ENCODE measurements at regions not wholly inside any gene's neighbourhood (a gene's known extent, or its start where the extent isn't known, plus 50 kb on each side); places are given as distances from the start of the nearest gene placed in this dataset.
A peak's percentile ranks its signal among the peaks of the same experiment; 100 is the strongest.
"Not testable (repeated sequence)": the region's sequence is repeated elsewhere in the genome, so short reads cannot be mapped to it uniquely, and the experiment has no call there.

DNA sequence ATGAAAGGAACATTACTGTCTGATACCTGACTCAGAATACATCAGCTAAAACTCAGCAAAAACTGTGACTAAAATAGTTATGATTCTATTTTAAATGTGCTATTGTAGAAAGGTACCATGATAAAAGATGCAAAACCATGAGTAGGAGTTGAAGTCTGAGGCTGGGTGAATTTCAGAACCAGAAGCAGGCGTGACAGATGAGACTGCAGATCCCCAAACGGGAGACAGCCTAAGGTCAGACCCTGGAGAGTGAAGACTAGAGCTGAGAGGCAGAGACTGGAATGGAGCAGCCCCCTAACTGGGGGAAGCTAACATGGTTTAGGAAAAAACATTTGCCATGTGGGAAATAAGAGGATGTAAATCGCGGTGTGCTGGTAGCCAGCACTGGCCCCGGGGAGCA, 275.8 kb downstream of the POM121L12 start:
- H3K9me3 ChIP-seq (ENCODE audit: control insufficient read depth, insufficient read depth, low read length), result no peaks in the 10 kb centered on the region
- H3K36me3 ChIP-seq (ENCODE audit: control insufficient read depth, insufficient read depth, low read length), result no peaks in the 10 kb centered on the region
- no peak overlapping the region for H3K27ac ChIP-seq (ENCODE audit: low read depth, low read length)
- no peaks in the 10 kb centered on the region; the same call in 1 of the 2 replicates for H3K4me1 ChIP-seq (ENCODE audit: control insufficient read depth, insufficient read depth, low read length)
- H3K27me3 ChIP-seq (ENCODE audit: control insufficient read depth, insufficient read depth, low read length), result no peaks in the 10 kb centered on the region
- no peak overlapping the region for H3K9ac ChIP-seq (ENCODE audit: low read depth, low read length)
- no peak overlapping the region for H3K4me3 ChIP-seq (ENCODE audit: low read depth, low read length)

DNA sequence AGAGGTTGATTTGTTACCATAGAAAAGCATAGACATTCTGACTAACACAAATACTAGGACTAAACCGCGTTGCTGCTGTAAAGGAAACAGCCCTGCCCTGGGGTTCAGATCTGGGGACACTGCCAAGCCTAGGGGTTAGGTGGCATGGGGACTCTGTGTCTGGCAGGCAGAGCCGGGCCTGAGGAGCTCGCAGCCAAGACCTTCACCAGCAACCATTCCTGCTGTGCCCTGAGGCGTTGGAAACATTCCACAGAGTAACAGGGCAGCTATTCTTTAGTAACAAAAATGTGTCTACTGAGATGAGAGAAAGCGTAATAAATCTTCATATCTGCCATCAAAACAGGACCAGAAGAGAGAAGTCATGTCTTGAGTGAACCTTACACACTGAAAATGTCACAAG, 280.5 kb downstream of the POM121L12 start:
- no peaks in the 10 kb centered on the region for H3K36me3 ChIP-seq (ENCODE audit: control insufficient read depth, insufficient read depth, low read length)

DNA sequence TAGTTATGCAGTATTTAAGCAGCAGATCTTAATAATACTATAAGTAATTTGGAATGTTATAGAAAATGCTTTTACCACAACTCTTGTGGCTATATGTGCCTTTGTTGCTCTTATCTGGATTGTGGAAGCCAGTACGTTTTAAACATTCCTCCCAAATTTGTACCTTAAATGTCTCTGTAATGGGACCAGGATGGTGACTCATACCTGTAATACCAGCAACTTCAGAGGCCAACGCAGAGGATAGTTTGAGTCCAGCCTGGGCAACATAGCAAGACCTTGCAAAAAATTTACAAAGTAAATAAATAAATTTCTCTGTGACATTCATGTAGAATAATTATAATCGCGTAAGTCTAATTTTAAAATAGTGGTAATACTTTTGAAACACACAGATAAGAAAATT, 283.1 kb downstream of the POM121L12 start:
- no peaks in the 10 kb centered on the region for H3K36me3 ChIP-seq (ENCODE audit: control insufficient read depth, insufficient read depth, low read length)
- no peak overlapping the region for H3K9ac ChIP-seq (ENCODE audit: low read depth, low read length)
- no peak overlapping the region for H3K27ac ChIP-seq (ENCODE audit: low read depth, low read length)
- no peaks in the 10 kb centered on the region for H3K27me3 ChIP-seq (ENCODE audit: control insufficient read depth, insufficient read depth, low read length)
- no peaks in the 10 kb centered on the region; the same call in 1 of the 2 replicates for H3K4me1 ChIP-seq (ENCODE audit: control insufficient read depth, insufficient read depth, low read length)
- H3K9me3 ChIP-seq (ENCODE audit: control insufficient read depth, insufficient read depth, low read length), result no peaks in the 10 kb centered on the region
- H3K4me3 ChIP-seq (ENCODE audit: low read depth, low read length), result no peak overlapping the region

More for the DNA sequence above, 280.5 kb downstream of the POM121L12 start:
- Histone ChIP-seq H3K4me3 (ENCODE audit: low read depth, low read length) (no peak overlapping the region), H3K27me3 (ENCODE audit: control insufficient read depth, insufficient read depth, low read length) (no peaks in the 10 kb centered on the region), H3K4me1 (ENCODE audit: control insufficient read depth, insufficient read depth, low read length) (no peaks in the 10 kb centered on the region; the same call in 1 of the 2 replicates), H3K9me3 (ENCODE audit: control insufficient read depth, insufficient read depth, low read length) (no peaks in the 10 kb centered on the region), H3K9ac (ENCODE audit: low read depth, low read length) (no peak overlapping the region), H3K27ac (ENCODE audit: low read depth, low read length) (no peak overlapping the region)

DNA sequence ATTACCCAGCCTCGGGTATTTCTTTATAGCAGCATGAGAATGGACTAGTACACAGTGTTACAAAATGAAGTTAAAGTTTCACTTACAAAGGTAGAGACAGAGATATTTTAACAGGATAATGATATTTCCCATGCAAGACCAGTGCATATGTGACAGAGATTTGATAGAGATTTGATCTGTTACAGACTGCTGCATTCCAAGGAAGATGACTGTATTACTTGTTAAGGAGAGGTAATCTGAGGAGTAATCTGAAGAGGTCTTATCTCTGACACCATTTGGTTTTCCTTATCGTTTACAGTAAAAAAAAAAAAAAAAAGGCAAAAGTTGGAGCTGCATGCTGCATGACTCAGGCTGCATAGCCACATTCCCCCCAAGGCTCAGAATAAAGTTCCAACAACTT, 289.6 kb downstream of the POM121L12 start:
- H3K4me1 ChIP-seq (ENCODE audit: control insufficient read depth, insufficient read depth, low read length), result peaks cover 23% of the 10 kb centered on the region
- H3K36me3 ChIP-seq (ENCODE audit: control insufficient read depth, insufficient read depth, low read length), result no peaks in the 10 kb centered on the region
- H3K27ac ChIP-seq (ENCODE audit: low read depth, low read length), result no peak overlapping the region
- no peak overlapping the region for H3K9ac ChIP-seq (ENCODE audit: low read depth, low read length)
- no peaks in the 10 kb centered on the region for H3K9me3 ChIP-seq (ENCODE audit: control insufficient read depth, insufficient read depth, low read length)
- H3K4me3 ChIP-seq (ENCODE audit: low read depth, low read length), result no peak overlapping the region
- H3K27me3 ChIP-seq (ENCODE audit: control insufficient read depth, insufficient read depth, low read length), result no peaks in the 10 kb centered on the region

DNA sequence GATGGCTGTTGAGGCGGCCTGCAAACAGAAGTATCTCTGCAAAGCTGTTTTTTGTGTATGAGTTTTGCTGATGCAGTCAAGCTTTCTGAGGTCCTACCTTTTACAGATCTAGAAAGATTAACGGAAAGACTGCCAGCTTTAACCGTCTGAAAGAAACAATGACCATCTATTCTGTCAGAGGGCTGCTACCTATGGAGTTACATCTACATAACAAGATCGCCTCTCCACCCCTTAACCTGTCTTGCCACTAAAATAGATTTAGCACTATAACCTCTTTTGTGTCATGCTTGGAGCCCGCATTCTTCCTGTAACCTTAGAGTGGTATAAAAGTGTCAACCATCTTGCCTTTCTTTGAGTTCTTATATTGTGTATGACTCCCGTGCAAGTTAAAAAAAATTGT, 291.2 kb downstream of the POM121L12 start:
- Histone ChIP-seq H3K9ac (ENCODE audit: low read depth, low read length) (no peak overlapping the region), H3K9me3 (ENCODE audit: control insufficient read depth, insufficient read depth, low read length) (no peaks in the 10 kb centered on the region), H3K27ac (ENCODE audit: low read depth, low read length) (peak overlapping the region; percentile 90), H3K4me1 (ENCODE audit: control insufficient read depth, insufficient read depth, low read length) (peaks cover 23% of the 10 kb centered on the region), H3K36me3 (ENCODE audit: control insufficient read depth, insufficient read depth, low read length) (no peaks in the 10 kb centered on the region), H3K27me3 (ENCODE audit: control insufficient read depth, insufficient read depth, low read length) (no peaks in the 10 kb centered on the region), H3K4me3 (ENCODE audit: low read depth, low read length) (peak overlapping the region; percentile 44)

DNA sequence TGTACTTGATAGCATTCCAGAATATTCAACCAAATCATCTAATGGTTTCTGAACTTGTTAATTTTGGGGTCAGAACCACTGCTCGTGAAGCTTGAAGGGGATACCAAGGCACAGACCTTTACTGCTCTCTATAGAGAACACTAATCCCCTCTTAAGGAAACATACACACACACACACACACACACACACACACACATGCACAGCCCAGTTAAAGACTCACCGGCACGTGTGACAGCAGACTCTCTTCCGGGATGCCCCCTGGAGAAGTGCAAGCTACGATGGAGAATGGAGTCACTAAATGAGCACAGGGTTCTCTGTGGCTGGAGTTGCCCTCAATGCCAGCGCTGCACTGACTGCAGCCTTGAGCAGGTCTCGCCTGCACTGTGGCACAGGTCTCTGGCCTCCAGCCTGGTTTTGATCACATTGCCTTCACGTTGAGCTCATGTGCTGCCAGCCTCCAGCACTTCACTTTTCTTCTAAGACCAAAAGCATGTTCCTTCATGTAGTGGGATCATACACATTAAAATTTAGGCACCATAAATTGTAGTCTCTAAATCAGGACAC, 300.8 kb downstream of the POM121L12 start:
- peaks cover 36% of the 10 kb centered on the region for H3K9me3 ChIP-seq (ENCODE audit: control insufficient read depth, insufficient read depth, low read length)
- no peak overlapping the region for H3K27ac ChIP-seq (ENCODE audit: low read depth, low read length)
- no peak overlapping the region for H3K4me3 ChIP-seq (ENCODE audit: low read depth, low read length)
- no peaks in the 10 kb centered on the region for H3K36me3 ChIP-seq (ENCODE audit: control insufficient read depth, insufficient read depth, low read length)
- H3K9ac ChIP-seq (ENCODE audit: low read depth, low read length), result no peak overlapping the region
- H3K4me1 ChIP-seq (ENCODE audit: control insufficient read depth, insufficient read depth, low read length), result no peaks in the 10 kb centered on the region
- no peaks in the 10 kb centered on the region for H3K27me3 ChIP-seq (ENCODE audit: control insufficient read depth, insufficient read depth, low read length)

DNA sequence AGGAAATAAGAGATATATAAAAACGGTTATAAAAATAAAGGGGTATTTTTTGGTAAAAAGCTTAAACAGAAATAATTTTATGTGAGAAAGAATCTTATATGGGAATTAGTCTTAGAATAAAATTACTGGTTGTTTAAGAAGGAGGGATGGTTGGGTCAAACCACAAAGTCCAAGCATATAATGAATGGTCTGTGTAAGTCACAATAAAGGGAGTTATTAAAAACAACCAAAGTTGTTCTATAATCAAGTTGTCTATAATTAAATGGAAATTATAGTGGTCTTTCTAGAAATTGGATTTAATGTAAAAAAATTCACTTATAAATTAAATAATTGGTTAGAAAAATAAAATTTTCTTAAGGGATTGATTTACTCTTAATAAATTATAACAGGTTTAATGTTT, 304.8 kb downstream of the POM121L12 start:
- no peak overlapping the region for H3K4me3 ChIP-seq (ENCODE audit: low read depth, low read length)
- H3K27me3 ChIP-seq (ENCODE audit: control insufficient read depth, insufficient read depth, low read length), result no peaks in the 10 kb centered on the region
- peaks cover 57% of the 10 kb centered on the region for H3K9me3 ChIP-seq (ENCODE audit: control insufficient read depth, insufficient read depth, low read length)
- H3K9ac ChIP-seq (ENCODE audit: low read depth, low read length), result no peak overlapping the region
- no peak overlapping the region for H3K27ac ChIP-seq (ENCODE audit: low read depth, low read length)
- no peaks in the 10 kb centered on the region for H3K36me3 ChIP-seq (ENCODE audit: control insufficient read depth, insufficient read depth, low read length)
- no peaks in the 10 kb centered on the region for H3K4me1 ChIP-seq (ENCODE audit: control insufficient read depth, insufficient read depth, low read length)

DNA sequence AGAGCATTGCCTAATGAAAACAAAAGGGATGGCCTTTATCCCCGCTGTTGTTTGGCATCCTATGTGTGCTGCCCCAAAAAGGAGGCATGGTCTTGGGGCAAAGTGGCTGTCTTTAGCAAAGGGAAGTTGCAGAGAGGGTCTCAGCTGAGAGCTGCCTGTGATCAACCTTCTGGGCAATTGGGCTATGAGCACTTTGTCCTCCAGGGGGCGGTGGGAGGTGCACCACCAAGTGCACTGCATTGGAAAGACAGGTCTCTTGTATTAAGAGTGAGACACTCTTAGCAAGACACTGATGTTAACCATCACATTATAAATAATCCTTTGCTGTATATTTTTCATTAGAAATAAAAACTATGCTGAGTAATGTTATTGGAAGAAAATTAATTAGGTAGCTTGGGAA, 314.8 kb downstream of the POM121L12 start:
- H3K27ac ChIP-seq (ENCODE audit: low read depth, low read length), result no peak overlapping the region
- H3K4me1 ChIP-seq (ENCODE audit: control insufficient read depth, insufficient read depth, low read length), result no peaks in the 10 kb centered on the region
- H3K9ac ChIP-seq (ENCODE audit: low read depth, low read length), result no peak overlapping the region
- peaks cover 5% of the 10 kb centered on the region for H3K9me3 ChIP-seq (ENCODE audit: control insufficient read depth, insufficient read depth, low read length)
- H3K4me3 ChIP-seq (ENCODE audit: low read depth, low read length), result no peak overlapping the region
- no peaks in the 10 kb centered on the region for H3K36me3 ChIP-seq (ENCODE audit: control insufficient read depth, insufficient read depth, low read length)
- no peaks in the 10 kb centered on the region for H3K27me3 ChIP-seq (ENCODE audit: control insufficient read depth, insufficient read depth, low read length)

DNA sequence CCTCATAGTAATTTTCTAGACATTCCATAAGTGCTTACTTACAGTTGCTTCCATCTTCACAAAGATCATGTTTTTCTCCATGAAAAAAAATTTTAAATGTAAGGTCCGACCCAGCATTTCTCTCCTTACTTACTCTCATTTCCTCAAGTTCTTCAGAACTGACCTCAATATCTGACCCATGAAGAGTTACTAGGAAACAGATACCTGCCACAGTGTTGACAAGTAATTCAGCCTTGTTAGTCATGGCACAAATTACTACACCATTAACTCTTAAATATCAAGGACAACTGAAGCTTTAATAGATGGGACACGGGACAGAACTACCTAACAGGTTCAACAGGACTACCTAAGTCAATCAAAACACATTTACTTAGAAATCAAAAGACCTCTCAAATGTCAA, 316.2 kb downstream of the POM121L12 start:
- Histone ChIP-seq H3K4me1 (ENCODE audit: control insufficient read depth, insufficient read depth, low read length) (no peaks in the 10 kb centered on the region), H3K4me3 (ENCODE audit: low read depth, low read length) (no peak overlapping the region), H3K27me3 (ENCODE audit: control insufficient read depth, insufficient read depth, low read length) (no peaks in the 10 kb centered on the region), H3K36me3 (ENCODE audit: control insufficient read depth, insufficient read depth, low read length) (no peaks in the 10 kb centered on the region), H3K27ac (ENCODE audit: low read depth, low read length) (no peak overlapping the region), H3K9ac (ENCODE audit: low read depth, low read length) (no peak overlapping the region), H3K9me3 (ENCODE audit: control insufficient read depth, insufficient read depth, low read length) (no peaks in the 10 kb centered on the region; the same call in 1 of the 2 replicates)

DNA sequence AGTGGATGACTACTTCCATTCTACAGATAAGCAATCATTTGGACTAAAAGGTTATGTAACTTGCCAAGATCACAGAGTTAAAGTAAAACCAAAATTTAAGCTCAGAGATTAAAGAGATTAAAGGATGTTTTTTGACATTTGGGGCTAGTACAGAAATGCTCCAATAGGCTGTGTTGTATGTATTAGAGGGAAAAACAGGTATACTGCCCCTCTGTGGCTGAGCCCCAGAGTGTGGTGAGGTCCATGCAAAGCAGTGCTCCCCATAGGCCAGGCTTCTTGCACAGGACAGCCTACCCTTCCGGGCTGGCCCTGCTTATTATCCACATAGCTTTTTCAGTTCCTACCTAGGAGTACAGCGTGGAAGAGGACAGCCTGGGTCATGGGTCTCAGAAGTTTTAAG, 322.8 kb downstream of the POM121L12 start:
- no peaks in the 10 kb centered on the region for H3K9me3 ChIP-seq (ENCODE audit: control insufficient read depth, insufficient read depth, low read length)
- no peaks in the 10 kb centered on the region for H3K4me1 ChIP-seq (ENCODE audit: control insufficient read depth, insufficient read depth, low read length)
- no peak overlapping the region for H3K9ac ChIP-seq (ENCODE audit: low read depth, low read length)
- no peak overlapping the region for H3K27ac ChIP-seq (ENCODE audit: low read depth, low read length)
- H3K36me3 ChIP-seq (ENCODE audit: control insufficient read depth, insufficient read depth, low read length), result no peaks in the 10 kb centered on the region
- H3K27me3 ChIP-seq (ENCODE audit: control insufficient read depth, insufficient read depth, low read length), result no peaks in the 10 kb centered on the region
- no peak overlapping the region for H3K4me3 ChIP-seq (ENCODE audit: low read depth, low read length)

DNA sequence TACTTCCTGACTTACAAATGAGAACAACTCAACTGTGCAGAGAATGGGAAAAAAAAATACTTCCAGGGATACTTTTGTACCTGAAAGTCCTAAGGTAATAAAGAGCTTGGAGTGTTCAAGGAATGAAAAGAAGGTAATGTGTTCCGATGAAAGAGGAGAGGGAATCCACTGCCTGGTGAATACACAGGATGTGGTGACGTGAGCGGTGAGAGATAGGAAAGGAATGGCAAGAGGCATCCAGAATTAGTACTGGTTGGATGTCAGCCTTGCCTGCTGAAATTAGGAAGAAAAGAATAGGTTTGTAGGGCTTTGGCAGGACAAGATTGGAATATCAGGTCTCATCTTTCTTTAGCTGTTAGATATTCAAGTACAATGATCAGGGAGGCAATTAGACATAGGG, 347.7 kb downstream of the POM121L12 start:
- no peaks in the 10 kb centered on the region for H3K36me3 ChIP-seq (ENCODE audit: control insufficient read depth, insufficient read depth, low read length)
- no peaks in the 10 kb centered on the region for H3K4me1 ChIP-seq (ENCODE audit: control insufficient read depth, insufficient read depth, low read length)
- no peak overlapping the region for H3K4me3 ChIP-seq (ENCODE audit: low read depth, low read length)
- no peak overlapping the region for H3K9ac ChIP-seq (ENCODE audit: low read depth, low read length)
- no peaks in the 10 kb centered on the region for H3K27me3 ChIP-seq (ENCODE audit: control insufficient read depth, insufficient read depth, low read length)
- H3K27ac ChIP-seq (ENCODE audit: low read depth, low read length), result no peak overlapping the region
- H3K9me3 ChIP-seq (ENCODE audit: control insufficient read depth, insufficient read depth, low read length), result no peaks in the 10 kb centered on the region

DNA sequence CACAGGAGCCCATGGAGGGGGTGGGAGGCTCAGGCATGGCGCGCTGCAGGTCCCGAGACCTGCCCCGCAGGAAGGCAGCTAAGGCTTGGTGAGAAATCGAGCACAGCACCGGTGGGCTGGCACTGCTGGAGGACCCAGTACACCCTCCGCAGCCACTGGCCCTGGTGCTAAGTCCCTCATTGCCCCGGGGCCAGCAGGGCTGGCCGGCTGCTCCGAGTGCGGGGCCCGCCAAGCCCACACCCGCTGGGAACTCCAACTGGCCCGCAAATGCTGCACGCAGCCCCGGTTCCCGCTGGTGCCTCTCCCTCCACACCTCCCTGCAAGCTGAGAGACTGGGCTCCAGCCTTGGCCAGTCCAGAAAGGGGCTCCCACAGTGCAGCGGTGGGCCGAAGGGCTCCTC, 349.8 kb downstream of the POM121L12 start:
- H3K27me3 ChIP-seq (ENCODE audit: control insufficient read depth, insufficient read depth, low read length); H3K9me3 ChIP-seq (ENCODE audit: control insufficient read depth, insufficient read depth, low read length); H3K4me3 ChIP-seq (ENCODE audit: low read depth, low read length); H3K27ac ChIP-seq (ENCODE audit: low read depth, low read length); H3K36me3 ChIP-seq (ENCODE audit: control insufficient read depth, insufficient read depth, low read length); H3K9ac ChIP-seq (ENCODE audit: low read depth, low read length); H3K4me1 ChIP-seq (ENCODE audit: control insufficient read depth, insufficient read depth, low read length): not testable (repeated sequence)
